Gastrocnemius medialis (tissue), 4 donors: ENCODE measurements at regions not wholly inside any gene's neighbourhood (a gene's known extent, or its start where the extent isn't known, plus 50 kb on each side); places are given as distances from the start of the nearest gene placed in this dataset.

Source experiments
- CTCF ChIP-seq, 5 experiments: fragments of 450-650 bp in 3 of 5; fragments of 200-600 bp in 2 of 5; sonication (generic) in 2 of 5; IDR thresholded peaks in 4 of 5; conservative IDR thresholded peaks in 1 of 5; 1 replicate in 4 of 5; 2 replicates in 1 of 5; pipeline ENCODE4 v1.5.1; 2016 to 2019; ENCODE audit warnings: antibody characterized with exemption in 5 of 5, mild to moderate bottlenecking in 3 of 5, moderate library complexity in 3 of 5
- POLR2A ChIP-seq, 2 donors: fragments of 450-650 bp; IDR thresholded peaks; one replicate each; pipeline ENCODE4 v1.6.1; 2017; ENCODE audit warnings: antibody characterized with exemption in 2 of 2, mild to moderate bottlenecking in 2 of 2, moderate library complexity in 2 of 2

- TF ChIP-seq CTCF (IDR thresholded peaks at IDR 0.05 in 4 of 5, conservative IDR thresholded peaks at IDR 0.05 in 1 of 5) (no peak), POLR2A (IDR thresholded peaks at IDR 0.05) (no peak)
Measured at GRCh38 chr5:87103616-87104287, 163.9 kb upstream of the RASA1 start.
